ENCODE measurements at regions not wholly inside any gene's neighbourhood (a gene's known extent, or its start where the extent isn't known, plus 50 kb on each side); places are given as distances from the start of the nearest gene placed in this dataset.

- TF ChIP-seq CTCF (IDR thresholded peaks at IDR 0.05; ENCODE audit: low read depth, low read length) = no peak
- TF ChIP-seq EZH2phosphoT487 (IDR thresholded peaks at IDR 0.05; ENCODE audit: low read depth) = no peak
Measured at GRCh38 chr3:73213896-73214295, 152.4 kb downstream of the EBLN2 start.
